ENCODE measurements at regions not wholly inside any gene's neighbourhood (a gene's known extent, or its start where the extent isn't known, plus 50 kb on each side); places are given as distances from the start of the nearest gene placed in this dataset.

DNA sequence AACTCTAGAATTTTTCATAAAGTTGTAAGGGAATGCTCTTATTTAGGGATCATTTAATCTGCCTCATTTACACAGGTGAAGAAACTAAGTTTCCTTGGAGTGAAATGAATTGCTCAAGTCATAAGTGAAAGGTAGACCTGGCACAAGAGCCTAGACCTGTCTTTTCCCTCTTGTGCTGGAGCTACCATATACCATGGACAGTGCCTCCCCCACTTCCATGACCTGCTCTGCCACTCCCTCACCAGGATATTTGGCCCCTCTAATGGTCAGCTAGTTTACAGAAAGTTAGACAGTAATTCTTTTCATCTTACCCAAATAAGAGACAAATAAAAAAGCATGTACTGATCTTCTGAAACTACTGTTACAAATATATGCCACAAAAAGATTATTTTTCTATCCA is 105.5 kb upstream of the ACO1 start:
- H3K27me3 ChIP-seq (ENCODE audit: control insufficient read depth, extremely low read depth, insufficient read depth, low read length): no peaks in the 10 kb centered on the region
- no peaks in the 10 kb centered on the region for H3K9me3 ChIP-seq (ENCODE audit: control insufficient read depth, low read depth, low read length)
- no peaks in the 10 kb centered on the region for H3K36me3 ChIP-seq (ENCODE audit: control insufficient read depth in 2 of 2, extremely low read depth in 1 of 2, insufficient read depth in 2 of 2, low read length in 2 of 2)
- no peak for FAIRE-seq
- no peaks in the 10 kb centered on the region for H4K20me1 ChIP-seq (ENCODE audit: control insufficient read depth, extremely low read depth, insufficient read depth, low read length)
- TF ChIP-seq EZH2 (IDR thresholded peaks at IDR 0.05; ENCODE audit: low read length): no peak
- dilution Hi-C loops (cut with MboI; ENCODE audit: extremely low pct_ligation_motif_present, low sequenced_read_pairs): no loop called here
- no peak overlapping the region for H3K9ac ChIP-seq (ENCODE audit: control insufficient read depth, extremely low read depth, insufficient read depth, low read length)
- H3K79me2 ChIP-seq (ENCODE audit: control insufficient read depth, insufficient read depth, low read length): no peaks in the 10 kb centered on the region
- H3K9me1 ChIP-seq (ENCODE audit: control insufficient read depth, extremely low read depth, insufficient read depth, low read length): no peaks in the 10 kb centered on the region
- no peak for DNase-seq (ENCODE audit: low read depth, low spot score)
- no peak overlapping the region for H3K4me2 ChIP-seq (ENCODE audit: control insufficient read depth, extremely low read depth, insufficient read depth, low read depth, low read length)
- H3K4me1 ChIP-seq (ENCODE audit: control insufficient read depth, extremely low read depth, insufficient read depth, low read length): no peaks in the 10 kb centered on the region
- H3K4me3 ChIP-seq (ENCODE audit: control insufficient read depth in 2 of 3, extremely low read depth in 1 of 3, insufficient read depth in 2 of 3, low read depth in 1 of 3, low read length in 3 of 3): no peak overlapping the region
- no peak overlapping the region for H2AFZ ChIP-seq (ENCODE audit: control insufficient read depth, low read length)
- no peak overlapping the region for H3K27ac ChIP-seq (ENCODE audit: control insufficient read depth, insufficient read depth, low read length)

DNA sequence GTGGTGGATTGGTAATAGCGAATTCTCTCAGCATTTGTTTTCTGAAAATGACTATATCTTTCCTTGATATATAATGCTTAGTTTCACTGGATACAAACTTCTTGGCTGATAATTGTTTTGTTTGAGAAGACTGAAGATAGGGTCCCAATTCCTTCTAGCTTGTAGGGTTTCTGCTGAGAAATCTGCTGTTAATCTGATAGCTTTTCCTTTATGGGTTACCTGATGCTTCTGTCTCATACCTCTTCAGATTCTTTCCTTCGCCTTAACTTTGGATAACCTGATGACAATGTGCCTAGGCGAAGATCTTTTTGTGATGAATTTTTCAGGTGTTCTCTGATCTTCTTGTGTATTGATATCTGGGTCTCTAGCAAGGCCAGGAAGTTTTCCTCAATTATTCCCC is 94.7 kb upstream of the ACO1 start:
- Histone ChIP-seq H2AFZ (ENCODE audit: control insufficient read depth, low read length) (no peak overlapping the region), H4K20me1 (ENCODE audit: control insufficient read depth, extremely low read depth, insufficient read depth, low read length) (no peaks in the 10 kb centered on the region), H3K4me1 (ENCODE audit: control insufficient read depth, extremely low read depth, insufficient read depth, low read length) (no peaks in the 10 kb centered on the region), H3K9me1 (ENCODE audit: control insufficient read depth, extremely low read depth, insufficient read depth, low read length) (no peaks in the 10 kb centered on the region), H3K4me3 (ENCODE audit: control insufficient read depth in 2 of 3, extremely low read depth in 1 of 3, insufficient read depth in 2 of 3, low read depth in 1 of 3, low read length in 3 of 3) (no peak overlapping the region), H3K36me3 (ENCODE audit: control insufficient read depth in 2 of 2, extremely low read depth in 1 of 2, insufficient read depth in 2 of 2, low read length in 2 of 2) (no peaks in the 10 kb centered on the region), H3K4me2 (ENCODE audit: control insufficient read depth, extremely low read depth, insufficient read depth, low read depth, low read length) (no peak overlapping the region), H3K9me3 (ENCODE audit: control insufficient read depth, low read depth, low read length) (no peaks in the 10 kb centered on the region), H3K79me2 (ENCODE audit: control insufficient read depth, insufficient read depth, low read length) (no peaks in the 10 kb centered on the region), H3K27me3 (ENCODE audit: control insufficient read depth, extremely low read depth, insufficient read depth, low read length) (no peaks in the 10 kb centered on the region), H3K9ac (ENCODE audit: control insufficient read depth, extremely low read depth, insufficient read depth, low read length) (no peak overlapping the region), H3K27ac (ENCODE audit: control insufficient read depth, insufficient read depth, low read length) (no peak overlapping the region)
- dilution Hi-C loops (cut with MboI; ENCODE audit: extremely low pct_ligation_motif_present, low sequenced_read_pairs): no loop called here
- no peak for TF ChIP-seq EZH2 (IDR thresholded peaks at IDR 0.05; ENCODE audit: low read length)
- TF ChIP-seq, protein P1, sequence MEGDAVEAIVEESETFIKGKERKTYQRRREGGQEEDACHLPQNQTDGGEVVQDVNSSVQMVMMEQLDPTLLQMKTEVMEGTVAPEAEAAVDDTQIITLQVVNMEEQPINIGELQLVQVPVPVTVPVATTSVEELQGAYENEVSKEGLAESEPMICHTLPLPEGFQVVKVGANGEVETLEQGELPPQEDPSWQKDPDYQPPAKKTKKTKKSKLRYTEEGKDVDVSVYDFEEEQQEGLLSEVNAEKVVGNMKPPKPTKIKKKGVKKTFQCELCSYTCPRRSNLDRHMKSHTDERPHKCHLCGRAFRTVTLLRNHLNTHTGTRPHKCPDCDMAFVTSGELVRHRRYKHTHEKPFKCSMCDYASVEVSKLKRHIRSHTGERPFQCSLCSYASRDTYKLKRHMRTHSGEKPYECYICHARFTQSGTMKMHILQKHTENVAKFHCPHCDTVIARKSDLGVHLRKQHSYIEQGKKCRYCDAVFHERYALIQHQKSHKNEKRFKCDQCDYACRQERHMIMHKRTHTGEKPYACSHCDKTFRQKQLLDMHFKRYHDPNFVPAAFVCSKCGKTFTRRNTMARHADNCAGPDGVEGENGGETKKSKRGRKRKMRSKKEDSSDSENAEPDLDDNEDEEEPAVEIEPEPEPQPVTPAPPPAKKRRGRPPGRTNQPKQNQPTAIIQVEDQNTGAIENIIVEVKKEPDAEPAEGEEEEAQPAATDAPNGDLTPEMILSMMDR (optimal IDR thresholded peaks at IDR 0.05 in 1 of 3, IDR thresholded peaks at IDR 0.05 in 1 of 3, conservative IDR thresholded peaks at IDR 0.05 in 1 of 3; ENCODE audit: extremely low read depth in 1 of 3, insufficient read depth in 2 of 3, low read length in 3 of 3): no peak
- FAIRE-seq (no peak), DNase-seq (ENCODE audit: low read depth, low spot score) (no peak)

DNA sequence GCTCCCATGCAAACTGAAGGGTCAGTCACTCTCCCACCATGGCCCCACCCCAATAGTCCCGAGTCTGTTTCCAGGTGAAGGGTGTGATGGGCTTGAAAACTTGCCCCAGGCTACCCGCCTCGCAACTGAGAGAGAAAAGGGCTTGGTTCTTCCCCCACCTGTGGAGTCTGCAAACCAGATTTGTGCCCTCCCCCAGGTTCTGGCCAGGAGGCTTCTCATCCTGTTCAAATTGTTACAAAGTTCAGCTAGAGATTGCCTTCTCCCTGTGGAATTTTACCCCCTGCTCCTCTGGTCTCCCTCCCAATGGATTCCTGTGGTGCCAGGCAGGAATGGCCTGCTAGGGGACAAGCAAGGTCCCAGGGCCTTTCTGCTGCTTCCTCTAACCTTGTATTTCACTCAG is 93.1 kb upstream of the ACO1 start:
- no peaks in the 10 kb centered on the region for H3K36me3 ChIP-seq (ENCODE audit: control insufficient read depth in 2 of 2, extremely low read depth in 1 of 2, insufficient read depth in 2 of 2, low read length in 2 of 2)
- no peak for TF ChIP-seq EZH2 (IDR thresholded peaks at IDR 0.05; ENCODE audit: low read length)
- TF ChIP-seq, protein P1 (optimal IDR thresholded peaks at IDR 0.05 in 1 of 3, IDR thresholded peaks at IDR 0.05 in 1 of 3, conservative IDR thresholded peaks at IDR 0.05 in 1 of 3; ENCODE audit: extremely low read depth in 1 of 3, insufficient read depth in 2 of 3, low read length in 3 of 3): no peak
- no peak overlapping the region for H2AFZ ChIP-seq (ENCODE audit: control insufficient read depth, low read length)
- FAIRE-seq (no peak), DNase-seq (ENCODE audit: low read depth, low spot score) (no peak)
- H3K9me3 ChIP-seq (ENCODE audit: control insufficient read depth, low read depth, low read length): no peaks in the 10 kb centered on the region
- no peaks in the 10 kb centered on the region for H4K20me1 ChIP-seq (ENCODE audit: control insufficient read depth, extremely low read depth, insufficient read depth, low read length)
- H3K79me2 ChIP-seq (ENCODE audit: control insufficient read depth, insufficient read depth, low read length): no peaks in the 10 kb centered on the region
- H3K4me3 ChIP-seq (ENCODE audit: control insufficient read depth in 2 of 3, extremely low read depth in 1 of 3, insufficient read depth in 2 of 3, low read depth in 1 of 3, low read length in 3 of 3): no peak overlapping the region
- dilution Hi-C loops (cut with MboI; ENCODE audit: extremely low pct_ligation_motif_present, low sequenced_read_pairs): no loop called here
- H3K27me3 ChIP-seq (ENCODE audit: control insufficient read depth, extremely low read depth, insufficient read depth, low read length): no peaks in the 10 kb centered on the region
- no peak overlapping the region for H3K4me2 ChIP-seq (ENCODE audit: control insufficient read depth, extremely low read depth, insufficient read depth, low read depth, low read length)
- no peaks in the 10 kb centered on the region for H3K4me1 ChIP-seq (ENCODE audit: control insufficient read depth, extremely low read depth, insufficient read depth, low read length)
- H3K9me1 ChIP-seq (ENCODE audit: control insufficient read depth, extremely low read depth, insufficient read depth, low read length): no peaks in the 10 kb centered on the region
- H3K9ac ChIP-seq (ENCODE audit: control insufficient read depth, extremely low read depth, insufficient read depth, low read length): no peak overlapping the region
- H3K27ac ChIP-seq (ENCODE audit: control insufficient read depth, insufficient read depth, low read length): no peak overlapping the region

Data from keratinocyte (primary cell).